ENCODE measurements at regions not wholly inside any gene's neighbourhood (a gene's known extent, or its start where the extent isn't known, plus 50 kb on each side); places are given as distances from the start of the nearest gene placed in this dataset.
A peak's percentile ranks its signal among the peaks of the same experiment; 100 is the strongest.

GRCh38 chr5:104628911-104629310 lies 1066.3 kb upstream of the NUDT12 start:
- no peak for ATAC-seq (ENCODE audit: insufficient read depth, low FRiP score)

GRCh38 chr5:104626122-104626521 lies 1063.5 kb upstream of the NUDT12 start:
- H3K27ac ChIP-seq (ENCODE audit: low read depth in 1 of 2, low read length in 1 of 2), result no peak overlapping the region
- H3K4me1 ChIP-seq (ENCODE audit: control insufficient read depth in 5 of 5, insufficient read depth in 5 of 5, low read length in 5 of 5), result no peaks in the 10 kb centered on the region
- ATAC-seq (ENCODE audit: insufficient read depth, low FRiP score), result no peak
- TF ChIP-seq CTCF (IDR thresholded peaks at IDR 0.05; ENCODE audit: control extremely low read depth, extremely low read depth), result no peak
- peaks cover 0 to 5% (median 3%) of the 10 kb centered on the region in 4 donors for H3K9me3 ChIP-seq (ENCODE audit: control insufficient read depth in 4 of 4, insufficient read depth in 3 of 4, low read length in 3 of 4)
- no peaks in the 10 kb centered on the region for H3K27me3 ChIP-seq (ENCODE audit: control insufficient read depth in 3 of 3, insufficient read depth in 3 of 3, low read length in 2 of 3)
- no peak for DNase-seq
- no peak overlapping the region for H3K4me3 ChIP-seq
- no peaks in the 10 kb centered on the region for H3K36me3 ChIP-seq (ENCODE audit: control insufficient read depth in 4 of 4, insufficient read depth in 4 of 4, low read length in 4 of 4)
- 67 to 73% methylated on average over 2 of the region's 2 CpGs for WGBS, 2 donors
- no peak overlapping the region for H3K9ac ChIP-seq (ENCODE audit: insufficient read depth in 1 of 2, low read length in 2 of 2)

More at GRCh38 chr5:104628911-104629310, 1066.3 kb upstream of the NUDT12 start:
- no peak overlapping the region for H3K9ac ChIP-seq (ENCODE audit: insufficient read depth in 1 of 2, low read length in 2 of 2)
- H3K9me3 ChIP-seq (ENCODE audit: control insufficient read depth in 4 of 4, insufficient read depth in 3 of 4, low read length in 3 of 4), result peaks cover 0 to 5% (median 3%) of the 10 kb centered on the region in 4 donors
- H3K4me1 ChIP-seq (ENCODE audit: control insufficient read depth in 5 of 5, insufficient read depth in 5 of 5, low read length in 5 of 5), result no peaks in the 10 kb centered on the region
- H3K36me3 ChIP-seq (ENCODE audit: control insufficient read depth in 4 of 4, insufficient read depth in 4 of 4, low read length in 4 of 4), result no peaks in the 10 kb centered on the region
- H3K27me3 ChIP-seq (ENCODE audit: control insufficient read depth in 3 of 3, insufficient read depth in 3 of 3, low read length in 2 of 3), result no peaks in the 10 kb centered on the region
- no peak overlapping the region for H3K4me3 ChIP-seq
- DNase-seq, result no peak
- no peak overlapping the region for H3K27ac ChIP-seq (ENCODE audit: low read depth in 1 of 2, low read length in 1 of 2)
- no peak for TF ChIP-seq CTCF (IDR thresholded peaks at IDR 0.05; ENCODE audit: control extremely low read depth, extremely low read depth)

GRCh38 chr5:104612005-104612404 lies 1049.4 kb upstream of the NUDT12 start:
- Histone ChIP-seq H3K4me1 (ENCODE audit: control insufficient read depth in 5 of 5, insufficient read depth in 5 of 5, low read length in 5 of 5) (peaks cover 0 to 10% (median 0%) of the 10 kb centered on the region in 5 donors), H3K9ac (ENCODE audit: insufficient read depth in 1 of 2, low read length in 2 of 2) (no peak overlapping the region), H3K9me3 (ENCODE audit: control insufficient read depth in 4 of 4, insufficient read depth in 3 of 4, low read length in 3 of 4) (no peaks in the 10 kb centered on the region), H3K36me3 (ENCODE audit: control insufficient read depth in 4 of 4, insufficient read depth in 4 of 4, low read length in 4 of 4) (no peaks in the 10 kb centered on the region), H3K27me3 (ENCODE audit: control insufficient read depth in 3 of 3, insufficient read depth in 3 of 3, low read length in 2 of 3) (no peaks in the 10 kb centered on the region), H3K27ac (ENCODE audit: low read depth in 1 of 2, low read length in 1 of 2) (no peak overlapping the region), H3K4me3 (no peak overlapping the region)
- whole genome bisulfite sequencing, 2 donors, result 65 to 85% methylated on average over 6 of the region's 6 CpGs
- no peak for TF ChIP-seq CTCF (IDR thresholded peaks at IDR 0.05; ENCODE audit: control extremely low read depth, extremely low read depth)
- ATAC-seq (ENCODE audit: insufficient read depth, low FRiP score) (no peak), DNase-seq (no peak)

GRCh38 chr5:104611135-104611767 lies 1048.7 kb upstream of the NUDT12 start:
- Histone ChIP-seq H3K36me3 (ENCODE audit: control insufficient read depth in 4 of 4, insufficient read depth in 4 of 4, low read length in 4 of 4) (no peaks in the 10 kb centered on the region), H3K9ac (ENCODE audit: insufficient read depth in 1 of 2, low read length in 2 of 2) (no peak overlapping the region), H3K4me3 (no peak overlapping the region), H3K4me1 (ENCODE audit: control insufficient read depth in 5 of 5, insufficient read depth in 5 of 5, low read length in 5 of 5) (peaks cover 0 to 10% (median 0%) of the 10 kb centered on the region in 5 donors), H3K9me3 (ENCODE audit: control insufficient read depth in 4 of 4, insufficient read depth in 3 of 4, low read length in 3 of 4) (no peaks in the 10 kb centered on the region), H3K27me3 (ENCODE audit: control insufficient read depth in 3 of 3, insufficient read depth in 3 of 3, low read length in 2 of 3) (no peaks in the 10 kb centered on the region), H3K27ac (ENCODE audit: low read depth in 1 of 2, low read length in 1 of 2) (no peak overlapping the region)
- WGBS, 2 donors, result 44 to 46% methylated on average over 6 of the region's 6 CpGs
- DNase-seq (peak in 2 of 3 donors; percentile 50 to 64), ATAC-seq (ENCODE audit: insufficient read depth, low FRiP score) (no peak)
- TF ChIP-seq CTCF (IDR thresholded peaks at IDR 0.05; ENCODE audit: control extremely low read depth, extremely low read depth), result no peak
